HCT116 (cell line): ENCODE measurements at regions not wholly inside any gene's neighbourhood (a gene's known extent, or its start where the extent isn't known, plus 50 kb on each side); places are given as distances from the start of the nearest gene placed in this dataset.

Experiments
- CBX3 ChIP-seq: IDR thresholded peaks from 2 replicates; pipeline ENCODE4 v1.6.1; 2012; ENCODE audit warnings: low read depth
- CEBPB ChIP-seq: IDR thresholded peaks from 2 replicates; pipeline ENCODE4 v1.6.1; 2012; ENCODE audit warnings: low read depth
- CTCF ChIP-seq, 3 experiments: fragments of 200-600 bp in 1 of 3; sonication (generic) in 1 of 3; IDR thresholded peaks in 2 of 3; conservative IDR thresholded peaks in 1 of 3; 2 replicates each; pipeline ENCODE4 v1.5.1; 2012 to 2017; ENCODE audit warnings: low read depth in 2 of 3, low read length in 2 of 3, antibody characterized with exemption in 1 of 3, borderline replicate concordance in 1 of 3, control low read depth in 1 of 3, mild to moderate bottlenecking in 1 of 3, mixed read lengths in 1 of 3, mixed run types in 1 of 3, moderate library complexity in 1 of 3; ENCODE audit not compliant: insufficient read depth in 1 of 3
- EZH2 ChIP-seq: fragments of 200-600 bp; sonication (generic); IDR thresholded peaks from 2 replicates; pipeline ENCODE4 v1.6.1; 2017; ENCODE audit warnings: antibody characterized with exemption, mixed run types
- EZH2phosphoT487 ChIP-seq: fragments of 200-600 bp; IDR thresholded peaks from 2 replicates; pipeline ENCODE4 v1.6.1; 2018; ENCODE audit warnings: antibody characterized with exemption, borderline replicate concordance
- JUND ChIP-seq: IDR thresholded peaks from 2 replicates; pipeline ENCODE4 v1.6.1; 2012
- POLR2A ChIP-seq: IDR thresholded peaks from 2 replicates; pipeline ENCODE4 v1.7.0; 2011; ENCODE audit warnings: borderline replicate concordance; ENCODE audit not compliant: insufficient read depth, insufficient read length; ENCODE audit errors: extremely low read depth
- RAD21 ChIP-seq: IDR thresholded peaks from 2 replicates; pipeline ENCODE4 v1.6.1; 2012; ENCODE audit warnings: low read depth, mild to moderate bottlenecking
- REST ChIP-seq: IDR thresholded peaks from 2 replicates; pipeline ENCODE4 v1.6.1; 2012; ENCODE audit warnings: low read depth
- ZFX ChIP-seq: fragments of 450-650 bp; IDR thresholded peaks from 2 replicates; pipeline ENCODE4 v1.6.1; 2017

GRCh38 chr16:80459331-80459777 lies 81.4 kb upstream of the DYNLRB2 start:
- TF ChIP-seq POLR2A (no peak), CTCF (IDR thresholded peaks at IDR 0.05 in 2 of 3, conservative IDR thresholded peaks at IDR 0.05 in 1 of 3; ENCODE audit: borderline replicate concordance in 1 of 3, insufficient read depth in 1 of 3, low read depth in 2 of 3, low read length in 2 of 3) (no peak), CEBPB (no peak), ZFX (no peak), REST (no peak), EZH2phosphoT487 (no peak), JUND (no peak), RAD21 (no peak), EZH2 (no peak), CBX3 (no peak)
